Smooth muscle cell (in vitro differentiated cells): ENCODE measurements at regions not wholly inside any gene's neighbourhood (a gene's known extent, or its start where the extent isn't known, plus 50 kb on each side); places are given as distances from the start of the nearest gene placed in this dataset.

Experiments used
- DNase-seq: peaks from one replicate; lab custom pipeline; 2025; ENCODE audit not compliant: unreplicated experiment; lab: John Stamatoyannopoulos, UW
- H2AFZ ChIP-seq: fragments of 200-600 bp; sonication (generic); 2 replicates; pipeline ENCODE4 v1.6.0; 2016; ENCODE audit warnings: antibody characterized with exemption, low read depth, mild to moderate bottlenecking
- H3F3A ChIP-seq: fragments of 200-600 bp; sonication (generic); 2 replicates; pipeline ENCODE4 v1.6.0; 2017; ENCODE audit warnings: antibody characterized with exemption, low read depth
- H3K27ac ChIP-seq: fragments of 200-600 bp; sonication (generic); 2 replicates; pipeline ENCODE4 v1.5.1; 2016; ENCODE audit warnings: low read depth, mild to moderate bottlenecking
- H3K27me3 ChIP-seq: fragments of 200-600 bp; sonication (generic); 2 replicates; pipeline ENCODE4 v1.6.1; 2016; ENCODE audit warnings: low read depth, mild to moderate bottlenecking
- H3K36me3 ChIP-seq: fragments of 200-600 bp; sonication (generic); 2 replicates; pipeline ENCODE4 v1.5.1; 2016; ENCODE audit warnings: low read depth
- H3K4me1 ChIP-seq: fragments of 200-600 bp; sonication (generic); 2 replicates; pipeline ENCODE4 v1.5.1; 2016; ENCODE audit warnings: low read depth
- H3K4me2 ChIP-seq: fragments of 200-600 bp; sonication (generic); 2 replicates; pipeline ENCODE4 v1.6.0; 2016; ENCODE audit warnings: mild to moderate bottlenecking
- H3K4me3 ChIP-seq: fragments of 200-600 bp; sonication (generic); 2 replicates; pipeline ENCODE4 v1.5.1; 2016; ENCODE audit warnings: mild to moderate bottlenecking
- H3K79me2 ChIP-seq: fragments of 200-600 bp; sonication (generic); 2 replicates; pipeline ENCODE4 v1.6.0; 2016; ENCODE audit warnings: low read depth, mild to moderate bottlenecking
- H3K9ac ChIP-seq: fragments of 200-600 bp; sonication (generic); 2 replicates; pipeline ENCODE4 v1.6.0; 2016; ENCODE audit warnings: low read depth
- H3K9me3 ChIP-seq: fragments of 200-600 bp; sonication (generic); replicated peaks from 2 replicates; pipeline ENCODE4 v1.5.1; 2016; ENCODE audit warnings: low read depth
- H4K20me1 ChIP-seq: fragments of 200-600 bp; sonication (generic); 2 replicates; pipeline ENCODE4 v1.6.0; 2016; ENCODE audit warnings: low read depth
- CTCF ChIP-seq: fragments of 200-600 bp; sonication (generic); IDR thresholded peaks from 2 replicates; pipeline ENCODE4 v1.5.1; 2017; ENCODE audit warnings: borderline replicate concordance, mild to moderate bottlenecking, antibody characterized with exemption; ENCODE audit not compliant: insufficient read depth, poor library complexity, severe bottlenecking
- WGBS: methylation state at CpG from one replicate; pipeline ENCODE4 v1.1.7; 2016; ENCODE audit warnings: low lambda C conversion rate; 5-methylcytosine and 5-hydroxymethylcytosine counted together

- no peaks in the 10 kb centered on the region for H3K9me3 ChIP-seq
- H3K36me3 ChIP-seq = no peaks in the 10 kb centered on the region
- no peak overlapping the region for H3K4me2 ChIP-seq
- DNase-seq = no peak
- no peak overlapping the region for H3K27ac ChIP-seq
- no peak overlapping the region for H3K9ac ChIP-seq
- WGBS = 41% methylated on average over 3 of the region's 3 CpGs
- TF ChIP-seq CTCF = no peak
- peaks cover 6% of the 10 kb centered on the region for H3K27me3 ChIP-seq
- no peak overlapping the region for H2AFZ ChIP-seq
- H3K79me2 ChIP-seq = no peaks in the 10 kb centered on the region
- no peaks in the 10 kb centered on the region for H3F3A ChIP-seq
- no peaks in the 10 kb centered on the region for H3K4me1 ChIP-seq
- no peak overlapping the region for H3K4me3 ChIP-seq
- no peaks in the 10 kb centered on the region for H4K20me1 ChIP-seq
These were observed 273.7 kb upstream of the PKDCC start for GRCh38 chr2:41774011-41774605.

GRCh38 chr2:41775366-41776025 lies 272.3 kb upstream of the PKDCC start:
- no peaks in the 10 kb centered on the region for H3K4me1 ChIP-seq
- H3K27ac ChIP-seq = no peak overlapping the region
- H3K27me3 ChIP-seq = peaks cover 5% of the 10 kb centered on the region
- no peaks in the 10 kb centered on the region for H3K9me3 ChIP-seq
- H3K4me2 ChIP-seq = no peak overlapping the region
- no peaks in the 10 kb centered on the region for H3K79me2 ChIP-seq
- no peaks in the 10 kb centered on the region for H4K20me1 ChIP-seq
- H3K36me3 ChIP-seq = no peaks in the 10 kb centered on the region
- H3F3A ChIP-seq = no peaks in the 10 kb centered on the region
- H3K4me3 ChIP-seq = no peak overlapping the region
- no peak for DNase-seq
- 87% methylated on average over 4 of the region's 4 CpGs for WGBS
- no peak overlapping the region for H3K9ac ChIP-seq
- no peak overlapping the region for H2AFZ ChIP-seq
- TF ChIP-seq CTCF = no peak

- no peaks in the 10 kb centered on the region for H3K27me3 ChIP-seq
- H3K9me3 ChIP-seq = no peaks in the 10 kb centered on the region
- H3K9ac ChIP-seq = no peak overlapping the region
- no peaks in the 10 kb centered on the region for H3K4me1 ChIP-seq
- H4K20me1 ChIP-seq = no peaks in the 10 kb centered on the region
- no peak for DNase-seq
- TF ChIP-seq CTCF = no peak
- no peak overlapping the region for H3K4me3 ChIP-seq
- no peak overlapping the region for H3K27ac ChIP-seq
- no peak overlapping the region for H3K4me2 ChIP-seq
- WGBS = 60% methylated on average over 3 of the region's 3 CpGs
- H3K79me2 ChIP-seq = no peaks in the 10 kb centered on the region
- H3K36me3 ChIP-seq = no peaks in the 10 kb centered on the region
- H2AFZ ChIP-seq = no peak overlapping the region
- H3F3A ChIP-seq = no peaks in the 10 kb centered on the region
These were observed 267.9 kb upstream of the PKDCC start for GRCh38 chr2:41779888-41780287.
